PFSK-1 (cell line): ENCODE measurements at regions not wholly inside any gene's neighbourhood (a gene's known extent, or its start where the extent isn't known, plus 50 kb on each side); places are given as distances from the start of the nearest gene placed in this dataset.

Experiments
- FOXP2 ChIP-seq: optimal IDR thresholded peaks from 2 replicates; pipeline ENCODE3; 2011; ENCODE audit warnings: borderline replicate concordance, control low read depth, inconsistent platforms; ENCODE audit not compliant: insufficient read depth; ENCODE audit errors: extremely low read length, extremely low read depth
- SIN3A ChIP-seq: IDR thresholded peaks from 2 replicates; pipeline ENCODE4 v1.6.1; 2012; ENCODE audit warnings: mild to moderate bottlenecking, low read length, moderate library complexity, borderline replicate concordance; ENCODE audit not compliant: insufficient read depth
- TAF1 ChIP-seq: IDR thresholded peaks from 2 replicates; pipeline ENCODE4 v1.6.1; 2012; ENCODE audit warnings: low read length, control low read depth, borderline replicate concordance; ENCODE audit not compliant: insufficient read depth
- TF ChIP-seq, protein P1 (sequence below), 2 experiments: IDR thresholded peaks; 2 replicates each; pipeline versions ENCODE4 v1.6.1 to v1.8.0; 2011 to 2012; ENCODE audit warnings: low read depth in 2 of 2, low read length in 2 of 2, control low read depth in 1 of 2, inconsistent platforms in 1 of 2, mild to moderate bottlenecking in 1 of 2, moderate library complexity in 1 of 2; ENCODE audit not compliant: insufficient read depth in 1 of 2

DNA sequence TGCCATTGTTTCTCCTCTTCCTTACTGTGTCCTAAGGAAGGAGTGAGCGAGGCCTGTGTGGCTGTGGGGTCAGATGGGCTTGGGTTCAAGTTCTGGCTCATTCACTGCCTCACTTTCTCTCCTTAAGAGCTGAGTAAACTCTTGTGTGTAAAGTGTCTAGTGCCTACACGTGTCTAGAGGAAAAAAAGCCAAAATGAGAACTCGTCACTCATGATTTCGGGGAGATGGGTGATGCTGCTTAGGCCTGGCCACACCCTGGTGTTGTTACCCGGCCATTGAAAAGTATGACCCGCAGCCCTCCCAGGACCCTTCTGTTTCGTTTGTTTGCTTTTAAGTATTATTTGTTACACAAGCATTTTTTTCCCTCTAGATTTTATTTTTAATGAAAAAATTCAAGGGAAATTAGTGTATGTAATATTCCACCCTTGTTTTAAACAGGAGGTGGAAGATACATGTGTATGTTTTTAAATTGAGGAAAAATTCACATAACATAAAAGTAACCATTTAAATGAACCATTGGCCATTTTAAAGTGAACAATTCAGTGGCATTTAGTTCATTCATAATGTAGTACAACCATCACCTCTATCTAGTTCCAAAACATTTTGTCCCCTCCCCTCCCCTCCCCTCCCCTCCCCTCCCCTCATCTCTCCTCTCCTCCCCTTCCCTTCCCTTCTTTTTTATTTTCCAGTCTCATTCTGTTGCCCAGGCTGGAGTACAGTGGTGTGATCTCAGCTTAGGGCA lies 71.0 kb downstream of the CEBPB start:
- no peak for TF ChIP-seq TAF1
- no peak for TF ChIP-seq FOXP2
- TF ChIP-seq, protein P1, sequence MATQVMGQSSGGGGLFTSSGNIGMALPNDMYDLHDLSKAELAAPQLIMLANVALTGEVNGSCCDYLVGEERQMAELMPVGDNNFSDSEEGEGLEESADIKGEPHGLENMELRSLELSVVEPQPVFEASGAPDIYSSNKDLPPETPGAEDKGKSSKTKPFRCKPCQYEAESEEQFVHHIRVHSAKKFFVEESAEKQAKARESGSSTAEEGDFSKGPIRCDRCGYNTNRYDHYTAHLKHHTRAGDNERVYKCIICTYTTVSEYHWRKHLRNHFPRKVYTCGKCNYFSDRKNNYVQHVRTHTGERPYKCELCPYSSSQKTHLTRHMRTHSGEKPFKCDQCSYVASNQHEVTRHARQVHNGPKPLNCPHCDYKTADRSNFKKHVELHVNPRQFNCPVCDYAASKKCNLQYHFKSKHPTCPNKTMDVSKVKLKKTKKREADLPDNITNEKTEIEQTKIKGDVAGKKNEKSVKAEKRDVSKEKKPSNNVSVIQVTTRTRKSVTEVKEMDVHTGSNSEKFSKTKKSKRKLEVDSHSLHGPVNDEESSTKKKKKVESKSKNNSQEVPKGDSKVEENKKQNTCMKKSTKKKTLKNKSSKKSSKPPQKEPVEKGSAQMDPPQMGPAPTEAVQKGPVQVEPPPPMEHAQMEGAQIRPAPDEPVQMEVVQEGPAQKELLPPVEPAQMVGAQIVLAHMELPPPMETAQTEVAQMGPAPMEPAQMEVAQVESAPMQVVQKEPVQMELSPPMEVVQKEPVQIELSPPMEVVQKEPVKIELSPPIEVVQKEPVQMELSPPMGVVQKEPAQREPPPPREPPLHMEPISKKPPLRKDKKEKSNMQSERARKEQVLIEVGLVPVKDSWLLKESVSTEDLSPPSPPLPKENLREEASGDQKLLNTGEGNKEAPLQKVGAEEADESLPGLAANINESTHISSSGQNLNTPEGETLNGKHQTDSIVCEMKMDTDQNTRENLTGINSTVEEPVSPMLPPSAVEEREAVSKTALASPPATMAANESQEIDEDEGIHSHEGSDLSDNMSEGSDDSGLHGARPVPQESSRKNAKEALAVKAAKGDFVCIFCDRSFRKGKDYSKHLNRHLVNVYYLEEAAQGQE (IDR thresholded peaks at IDR 0.05; ENCODE audit: insufficient read depth in 1 of 2, low read depth in 2 of 2, low read length in 2 of 2), result no peak
- no peak for TF ChIP-seq SIN3A
